GM12878 (cell line): ENCODE measurements at regions not wholly inside any gene's neighbourhood (a gene's known extent, or its start where the extent isn't known, plus 50 kb on each side); places are given as distances from the start of the nearest gene placed in this dataset. TPM values are rescaled to one million over a fixed set of nuclear protein-coding genes. Genes with fewer than 3 reads are reported as not detected.

Experiments used
- BHLHE40 ChIP-seq, 2 experiments: fragments of 450-650 bp in 1 of 2; IDR thresholded peaks; 2 replicates each; pipeline ENCODE4 v1.6.1; 2011 to 2017; ENCODE audit warnings: low read depth in 2 of 2, borderline replicate concordance in 1 of 2, improper control_type of control experiment in 1 of 2, low read length in 1 of 2, mild to moderate bottlenecking in 1 of 2
- PAX8 ChIP-seq: fragments of 450-650 bp; IDR thresholded peaks from 2 replicates; pipeline ENCODE4 v1.6.1; 2017; ENCODE audit warnings: mild to moderate bottlenecking, moderate library complexity
- RAD21 ChIP-seq: IDR thresholded peaks from 2 replicates; pipeline ENCODE4 v1.6.1; 2011; ENCODE audit warnings: mild to moderate bottlenecking, low read depth, low read length, moderate library complexity; ENCODE audit not compliant: insufficient read depth
- SP1 ChIP-seq: IDR thresholded peaks from one replicate; pipeline ENCODE4 v1.6.1; 2011; ENCODE audit warnings: low read depth, low read length
- WRNIP1 ChIP-seq: IDR thresholded peaks from 2 replicates; pipeline ENCODE4 v1.6.1; 2011; ENCODE audit warnings: low read depth, low read length, improper control_type of control experiment, borderline replicate concordance
- small RNA-seq: library from RNA; depleted of rRNA; stranded (forward); fragments of <200 nt; gene quantifications from one replicate; pipeline ENCODE3, GENCODE V24; 2014
- TF ChIP-seq, protein P1 (sequence below): fragments of 450-650 bp; conservative IDR thresholded peaks from 2 replicates; pipeline ENCODE4 v1.6.1; 2017; ENCODE audit warnings: mild to moderate bottlenecking, moderate library complexity
- TF ChIP-seq, protein P2 (sequence below): fragments of 450-650 bp; IDR thresholded peaks from 2 replicates; pipeline ENCODE4 v1.6.1; 2016; ENCODE audit warnings: mild to moderate bottlenecking
- TF ChIP-seq, protein P3 (sequence below): fragments of 150-350 bp; IDR thresholded peaks from 2 replicates; pipeline ENCODE4 v1.6.1; 2016; ENCODE audit warnings: low read depth, low read length

DNA sequence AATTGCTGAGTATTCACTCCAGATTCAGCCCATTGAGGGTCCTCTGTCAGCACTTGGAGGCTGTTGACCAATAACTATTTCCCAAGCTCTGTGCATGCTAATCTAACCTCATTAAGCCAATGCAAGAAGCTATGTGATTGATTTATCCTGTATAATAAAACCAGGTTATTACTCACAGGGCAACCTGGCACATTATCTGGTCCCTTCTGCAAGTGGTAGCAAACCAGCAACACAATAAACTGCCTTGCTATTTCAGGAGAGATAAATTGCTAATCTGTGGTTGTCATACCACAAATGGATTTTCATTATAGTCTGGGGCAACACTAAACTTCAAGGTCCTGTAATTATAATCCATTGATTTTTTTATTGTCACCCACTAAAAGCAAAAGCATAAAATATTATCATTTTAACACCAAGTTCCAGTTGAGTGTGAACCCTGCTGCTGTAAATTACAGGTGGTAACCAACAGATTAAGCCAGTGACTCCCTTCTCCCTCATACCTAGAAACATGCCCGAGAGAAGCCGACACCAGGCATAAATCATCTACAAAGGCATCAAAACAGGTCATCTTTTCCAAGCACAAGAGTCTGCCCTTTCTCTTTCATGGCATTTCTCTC, 51.1 kb upstream of the SOX9 start (continued):
- TF ChIP-seq, protein P1, sequence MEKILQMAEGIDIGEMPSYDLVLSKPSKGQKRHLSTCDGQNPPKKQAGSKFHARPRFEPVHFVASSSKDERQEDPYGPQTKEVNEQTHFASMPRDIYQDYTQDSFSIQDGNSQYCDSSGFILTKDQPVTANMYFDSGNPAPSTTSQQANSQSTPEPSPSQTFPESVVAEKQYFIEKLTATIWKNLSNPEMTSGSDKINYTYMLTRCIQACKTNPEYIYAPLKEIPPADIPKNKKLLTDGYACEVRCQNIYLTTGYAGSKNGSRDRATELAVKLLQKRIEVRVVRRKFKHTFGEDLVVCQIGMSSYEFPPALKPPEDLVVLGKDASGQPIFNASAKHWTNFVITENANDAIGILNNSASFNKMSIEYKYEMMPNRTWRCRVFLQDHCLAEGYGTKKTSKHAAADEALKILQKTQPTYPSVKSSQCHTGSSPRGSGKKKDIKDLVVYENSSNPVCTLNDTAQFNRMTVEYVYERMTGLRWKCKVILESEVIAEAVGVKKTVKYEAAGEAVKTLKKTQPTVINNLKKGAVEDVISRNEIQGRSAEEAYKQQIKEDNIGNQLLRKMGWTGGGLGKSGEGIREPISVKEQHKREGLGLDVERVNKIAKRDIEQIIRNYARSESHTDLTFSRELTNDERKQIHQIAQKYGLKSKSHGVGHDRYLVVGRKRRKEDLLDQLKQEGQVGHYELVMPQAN = no peak
- TF ChIP-seq BHLHE40 (IDR thresholded peaks at IDR 0.05; ENCODE audit: borderline replicate concordance in 1 of 2, low read depth in 2 of 2, low read length in 1 of 2) (no peak), SP1 (no peak), WRNIP1 (no peak), PAX8 (no peak), RAD21 (no peak)
- TF ChIP-seq, protein P2, sequence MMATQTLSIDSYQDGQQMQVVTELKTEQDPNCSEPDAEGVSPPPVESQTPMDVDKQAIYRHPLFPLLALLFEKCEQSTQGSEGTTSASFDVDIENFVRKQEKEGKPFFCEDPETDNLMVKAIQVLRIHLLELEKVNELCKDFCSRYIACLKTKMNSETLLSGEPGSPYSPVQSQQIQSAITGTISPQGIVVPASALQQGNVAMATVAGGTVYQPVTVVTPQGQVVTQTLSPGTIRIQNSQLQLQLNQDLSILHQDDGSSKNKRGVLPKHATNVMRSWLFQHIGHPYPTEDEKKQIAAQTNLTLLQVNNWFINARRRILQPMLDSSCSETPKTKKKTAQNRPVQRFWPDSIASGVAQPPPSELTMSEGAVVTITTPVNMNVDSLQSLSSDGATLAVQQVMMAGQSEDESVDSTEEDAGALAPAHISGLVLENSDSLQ = no peak
- TF ChIP-seq, protein P3, sequence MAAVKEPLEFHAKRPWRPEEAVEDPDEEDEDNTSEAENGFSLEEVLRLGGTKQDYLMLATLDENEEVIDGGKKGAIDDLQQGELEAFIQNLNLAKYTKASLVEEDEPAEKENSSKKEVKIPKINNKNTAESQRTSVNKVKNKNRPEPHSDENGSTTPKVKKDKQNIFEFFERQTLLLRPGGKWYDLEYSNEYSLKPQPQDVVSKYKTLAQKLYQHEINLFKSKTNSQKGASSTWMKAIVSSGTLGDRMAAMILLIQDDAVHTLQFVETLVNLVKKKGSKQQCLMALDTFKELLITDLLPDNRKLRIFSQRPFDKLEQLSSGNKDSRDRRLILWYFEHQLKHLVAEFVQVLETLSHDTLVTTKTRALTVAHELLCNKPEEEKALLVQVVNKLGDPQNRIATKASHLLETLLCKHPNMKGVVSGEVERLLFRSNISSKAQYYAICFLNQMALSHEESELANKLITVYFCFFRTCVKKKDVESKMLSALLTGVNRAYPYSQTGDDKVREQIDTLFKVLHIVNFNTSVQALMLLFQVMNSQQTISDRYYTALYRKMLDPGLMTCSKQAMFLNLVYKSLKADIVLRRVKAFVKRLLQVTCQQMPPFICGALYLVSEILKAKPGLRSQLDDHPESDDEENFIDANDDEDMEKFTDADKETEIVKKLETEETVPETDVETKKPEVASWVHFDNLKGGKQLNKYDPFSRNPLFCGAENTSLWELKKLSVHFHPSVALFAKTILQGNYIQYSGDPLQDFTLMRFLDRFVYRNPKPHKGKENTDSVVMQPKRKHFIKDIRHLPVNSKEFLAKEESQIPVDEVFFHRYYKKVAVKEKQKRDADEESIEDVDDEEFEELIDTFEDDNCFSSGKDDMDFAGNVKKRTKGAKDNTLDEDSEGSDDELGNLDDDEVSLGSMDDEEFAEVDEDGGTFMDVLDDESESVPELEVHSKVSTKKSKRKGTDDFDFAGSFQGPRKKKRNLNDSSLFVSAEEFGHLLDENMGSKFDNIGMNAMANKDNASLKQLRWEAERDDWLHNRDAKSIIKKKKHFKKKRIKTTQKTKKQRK = no peak

Small RNA genes lying in the stretch of these regions (small RNA-seq; reads per million reads assigned to genes)
- not detected for gene RNU7-155P
